ENCODE measurements at regions not wholly inside any gene's neighbourhood (a gene's known extent, or its start where the extent isn't known, plus 50 kb on each side); places are given as distances from the start of the nearest gene placed in this dataset.

DNA sequence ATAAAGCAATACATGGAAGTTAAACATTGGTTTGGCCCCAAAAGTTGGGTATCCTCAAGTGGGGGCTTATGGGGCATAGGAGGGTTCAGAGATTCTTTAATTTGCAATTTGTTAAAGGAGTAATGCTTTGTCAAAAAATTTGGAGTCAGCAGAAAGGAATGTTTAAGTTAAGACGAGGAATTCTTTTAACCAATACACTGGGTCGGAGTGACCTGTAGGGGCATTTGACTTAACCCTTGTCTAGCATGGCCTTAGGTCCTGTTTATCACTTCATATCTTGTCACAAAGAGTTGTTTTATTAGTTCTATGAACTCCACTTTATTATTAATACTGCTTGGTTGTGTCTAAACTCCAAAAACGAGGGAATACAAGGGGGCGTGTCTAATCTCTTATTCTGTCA, 656.1 kb upstream of the RORB start:
- TF ChIP-seq, protein P1, sequence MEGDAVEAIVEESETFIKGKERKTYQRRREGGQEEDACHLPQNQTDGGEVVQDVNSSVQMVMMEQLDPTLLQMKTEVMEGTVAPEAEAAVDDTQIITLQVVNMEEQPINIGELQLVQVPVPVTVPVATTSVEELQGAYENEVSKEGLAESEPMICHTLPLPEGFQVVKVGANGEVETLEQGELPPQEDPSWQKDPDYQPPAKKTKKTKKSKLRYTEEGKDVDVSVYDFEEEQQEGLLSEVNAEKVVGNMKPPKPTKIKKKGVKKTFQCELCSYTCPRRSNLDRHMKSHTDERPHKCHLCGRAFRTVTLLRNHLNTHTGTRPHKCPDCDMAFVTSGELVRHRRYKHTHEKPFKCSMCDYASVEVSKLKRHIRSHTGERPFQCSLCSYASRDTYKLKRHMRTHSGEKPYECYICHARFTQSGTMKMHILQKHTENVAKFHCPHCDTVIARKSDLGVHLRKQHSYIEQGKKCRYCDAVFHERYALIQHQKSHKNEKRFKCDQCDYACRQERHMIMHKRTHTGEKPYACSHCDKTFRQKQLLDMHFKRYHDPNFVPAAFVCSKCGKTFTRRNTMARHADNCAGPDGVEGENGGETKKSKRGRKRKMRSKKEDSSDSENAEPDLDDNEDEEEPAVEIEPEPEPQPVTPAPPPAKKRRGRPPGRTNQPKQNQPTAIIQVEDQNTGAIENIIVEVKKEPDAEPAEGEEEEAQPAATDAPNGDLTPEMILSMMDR (IDR thresholded peaks at IDR 0.05), result no peak
- TF ChIP-seq, protein P2, sequence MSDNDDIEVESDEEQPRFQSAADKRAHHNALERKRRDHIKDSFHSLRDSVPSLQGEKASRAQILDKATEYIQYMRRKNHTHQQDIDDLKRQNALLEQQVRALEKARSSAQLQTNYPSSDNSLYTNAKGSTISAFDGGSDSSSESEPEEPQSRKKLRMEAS (IDR thresholded peaks at IDR 0.05; ENCODE audit: low read depth), result no peak
- TF ChIP-seq RFX5 (IDR thresholded peaks at IDR 0.05; ENCODE audit: low read length), result no peak
- no peak for TF ChIP-seq RXRA (IDR thresholded peaks at IDR 0.05; ENCODE audit: borderline replicate concordance, low read depth)

All from SK-N-SH (cell line).